Fibroblast of gingiva (primary cell): ENCODE measurements at regions not wholly inside any gene's neighbourhood (a gene's known extent, or its start where the extent isn't known, plus 50 kb on each side); places are given as distances from the start of the nearest gene placed in this dataset.
"Not testable (repeated sequence)": the region's sequence is repeated elsewhere in the genome, so short reads cannot be mapped to it uniquely, and the experiment has no call there.

Source experiments
- DNase-seq: peaks from one replicate; pipeline ENCODE4 v3.0.0-alpha.2; 2011; ENCODE audit warnings: low read depth

GRCh38 chr7:119123326-119123725, 898.8 kb downstream of the ANKRD7 start:
- DNase-seq = no peak

GRCh38 chr7:119127706-119128105, 903.2 kb downstream of the ANKRD7 start:
- DNase-seq = no peak

- DNase-seq = no peak
Measured at GRCh38 chr7:119132436-119132835, 907.9 kb downstream of the ANKRD7 start.

- no peak for DNase-seq
Measured at GRCh38 chr7:119167431-119167830, 942.9 kb downstream of the ANKRD7 start.

- DNase-seq = no peak
Measured at GRCh38 chr7:119172043-119172442, 947.5 kb downstream of the ANKRD7 start.

GRCh38 chr7:119175911-119176627, 951.6 kb downstream of the ANKRD7 start:
- DNase-seq = peak; percentile 60

- no peak for DNase-seq
Measured at GRCh38 chr7:119177863-119178262, 953.4 kb downstream of the ANKRD7 start.

- no peak for DNase-seq
Measured at GRCh38 chr7:119184124-119184788, 959.8 kb downstream of the ANKRD7 start.

GRCh38 chr7:119196183-119196582, 971.7 kb downstream of the ANKRD7 start:
- no peak for DNase-seq

- DNase-seq = no peak
Measured at GRCh38 chr7:119197172-119197876, 972.8 kb downstream of the ANKRD7 start.

GRCh38 chr7:119197877-119198527, 973.5 kb downstream of the ANKRD7 start:
- DNase-seq = peak; percentile 54

- no peak for DNase-seq
Measured at GRCh38 chr7:119219663-119220062, 995.2 kb downstream of the ANKRD7 start.

- no peak for DNase-seq
Measured at GRCh38 chr7:119223930-119224329, 999.4 kb downstream of the ANKRD7 start.

GRCh38 chr7:119228482-119228881, 1004.0 kb downstream of the ANKRD7 start:
- no peak for DNase-seq

- no peak for DNase-seq
Measured at GRCh38 chr7:119232091-119232490, 1007.6 kb downstream of the ANKRD7 start.

- no peak for DNase-seq
Measured at GRCh38 chr7:119233015-119233414, 1008.5 kb downstream of the ANKRD7 start.

- no peak for DNase-seq
Measured at GRCh38 chr7:119252962-119253361, 1020.0 kb upstream of the KCND2 start.

GRCh38 chr7:119254742-119255141, 1018.2 kb upstream of the KCND2 start:
- no peak for DNase-seq

- DNase-seq = no peak
Measured at GRCh38 chr7:119256001-119256400, 1017.0 kb upstream of the KCND2 start.

- no peak for DNase-seq
Measured at GRCh38 chr7:119256446-119257131, 1016.4 kb upstream of the KCND2 start.

GRCh38 chr7:119266790-119267189, 1006.2 kb upstream of the KCND2 start:
- DNase-seq = not testable (repeated sequence)

GRCh38 chr7:119270045-119270464, 1002.9 kb upstream of the KCND2 start:
- peak; percentile 70 for DNase-seq
